ENCODE measurements at regions not wholly inside any gene's neighbourhood (a gene's known extent, or its start where the extent isn't known, plus 50 kb on each side); places are given as distances from the start of the nearest gene placed in this dataset.
"Not testable (repeated sequence)": the region's sequence is repeated elsewhere in the genome, so short reads cannot be mapped to it uniquely, and the experiment has no call there.

- no peak overlapping the region for H3K4me3 ChIP-seq
- H3K4me1 ChIP-seq (ENCODE audit: low read depth), result peaks cover 9% of the 10 kb centered on the region
- H3K27me3 ChIP-seq, result no peaks in the 10 kb centered on the region
- no peak for DNase-seq (ENCODE audit: low read depth in 1 of 2, low spot score in 1 of 2)
- no peak overlapping the region for H3K27ac ChIP-seq
- TF ChIP-seq CTCF (IDR thresholded peaks at IDR 0.05; ENCODE audit: low read depth, low read length), result no peak
- H3K9me3 ChIP-seq (ENCODE audit: low read depth), result no peaks in the 10 kb centered on the region
- H3K36me3 ChIP-seq, result no peaks in the 10 kb centered on the region
Observed at GRCh38 chr15:84111575-84111974, 124.0 kb upstream of the GOLGA6L4 start.

- H3K36me3 ChIP-seq, result no peaks in the 10 kb centered on the region
- H3K27me3 ChIP-seq, result no peaks in the 10 kb centered on the region
- H3K9me3 ChIP-seq (ENCODE audit: low read depth), result no peaks in the 10 kb centered on the region
- peaks cover 9% of the 10 kb centered on the region for H3K4me1 ChIP-seq (ENCODE audit: low read depth)
- no peak overlapping the region for H3K27ac ChIP-seq
- DNase-seq (ENCODE audit: low read depth in 1 of 2, low spot score in 1 of 2), result peak in 1 of 2 donors; percentile 15
- TF ChIP-seq CTCF (IDR thresholded peaks at IDR 0.05; ENCODE audit: low read depth, low read length), result no peak
- no peak overlapping the region for H3K4me3 ChIP-seq
Observed at GRCh38 chr15:84112025-84112424, 123.5 kb upstream of the GOLGA6L4 start.

GRCh38 chr15:84113919-84114318 is 121.7 kb upstream of the GOLGA6L4 start:
- Histone ChIP-seq H3K9me3 (ENCODE audit: low read depth) (no peaks in the 10 kb centered on the region), H3K27me3 (no peaks in the 10 kb centered on the region), H3K4me1 (ENCODE audit: low read depth) (peaks cover 9% of the 10 kb centered on the region), H3K27ac (no peak overlapping the region), H3K4me3 (no peak overlapping the region), H3K36me3 (no peaks in the 10 kb centered on the region)
- no peak for TF ChIP-seq CTCF (IDR thresholded peaks at IDR 0.05; ENCODE audit: low read depth, low read length)
- DNase-seq (ENCODE audit: low read depth in 1 of 2, low spot score in 1 of 2), result no peak

- not testable (repeated sequence) for H3K27me3 ChIP-seq; H3K4me1 ChIP-seq (ENCODE audit: low read depth); H3K9me3 ChIP-seq (ENCODE audit: low read depth); H3K36me3 ChIP-seq; DNase-seq (ENCODE audit: low read depth in 1 of 2, low spot score in 1 of 2); H3K27ac ChIP-seq; H3K4me3 ChIP-seq
Observed at GRCh38 chr15:84114680-84115079, 120.9 kb upstream of the GOLGA6L4 start.

GRCh38 chr15:84119351-84119750 is 116.2 kb upstream of the GOLGA6L4 start:
- not testable (repeated sequence) for H3K36me3 ChIP-seq; DNase-seq (ENCODE audit: low read depth in 1 of 2, low spot score in 1 of 2)

GRCh38 chr15:84120903-84121302 is 114.7 kb upstream of the GOLGA6L4 start:
- peak in 1 of 2 donors; percentile 20 for DNase-seq (ENCODE audit: low read depth in 1 of 2, low spot score in 1 of 2)
- H3K4me1 ChIP-seq (ENCODE audit: low read depth); H3K27ac ChIP-seq; H3K36me3 ChIP-seq; H3K4me3 ChIP-seq; H3K9me3 ChIP-seq (ENCODE audit: low read depth); H3K27me3 ChIP-seq: not testable (repeated sequence)

More at GRCh38 chr15:84119351-84119750, 116.2 kb upstream of the GOLGA6L4 start:
- not testable (repeated sequence) for H3K27ac ChIP-seq; H3K4me3 ChIP-seq; H3K9me3 ChIP-seq (ENCODE audit: low read depth); H3K4me1 ChIP-seq (ENCODE audit: low read depth); H3K27me3 ChIP-seq

- not testable (repeated sequence) for H3K27ac ChIP-seq; H3K4me1 ChIP-seq (ENCODE audit: low read depth); H3K9me3 ChIP-seq (ENCODE audit: low read depth); H3K27me3 ChIP-seq; H3K4me3 ChIP-seq; H3K36me3 ChIP-seq
- peak in 1 of 2 donors; percentile 13 for DNase-seq (ENCODE audit: low read depth in 1 of 2, low spot score in 1 of 2)
Observed at GRCh38 chr15:84128706-84129105, 106.9 kb upstream of the GOLGA6L4 start.

- peaks cover 15% of the 10 kb centered on the region for H3K27me3 ChIP-seq
- not testable (repeated sequence) for DNase-seq (ENCODE audit: low read depth in 1 of 2, low spot score in 1 of 2); H3K36me3 ChIP-seq; H3K9me3 ChIP-seq (ENCODE audit: low read depth); H3K4me1 ChIP-seq (ENCODE audit: low read depth); H3K4me3 ChIP-seq; H3K27ac ChIP-seq
Observed at GRCh38 chr15:84130098-84130831, 105.3 kb upstream of the GOLGA6L4 start.

GRCh38 chr15:84135931-84136456 is 99.6 kb upstream of the GOLGA6L4 start:
- not testable (repeated sequence) for DNase-seq (ENCODE audit: low read depth in 1 of 2, low spot score in 1 of 2); H3K4me3 ChIP-seq; H3K9me3 ChIP-seq (ENCODE audit: low read depth); H3K4me1 ChIP-seq (ENCODE audit: low read depth); H3K27ac ChIP-seq; H3K36me3 ChIP-seq
- H3K27me3 ChIP-seq, result peaks cover 13% of the 10 kb centered on the region
